A172 (cell line): ENCODE measurements at regions not wholly inside any gene's neighbourhood (a gene's known extent, or its start where the extent isn't known, plus 50 kb on each side); places are given as distances from the start of the nearest gene placed in this dataset.

Experiments
- DNase-seq: peaks from one replicate; pipeline ENCODE4 v3.0.0-alpha.2; 2015; ENCODE audit warnings: low spot score

GRCh38 chr10:3995302-3996210 is 210.5 kb upstream of the KLF6 start:
- DNase-seq, result peak; percentile 17

DNA sequence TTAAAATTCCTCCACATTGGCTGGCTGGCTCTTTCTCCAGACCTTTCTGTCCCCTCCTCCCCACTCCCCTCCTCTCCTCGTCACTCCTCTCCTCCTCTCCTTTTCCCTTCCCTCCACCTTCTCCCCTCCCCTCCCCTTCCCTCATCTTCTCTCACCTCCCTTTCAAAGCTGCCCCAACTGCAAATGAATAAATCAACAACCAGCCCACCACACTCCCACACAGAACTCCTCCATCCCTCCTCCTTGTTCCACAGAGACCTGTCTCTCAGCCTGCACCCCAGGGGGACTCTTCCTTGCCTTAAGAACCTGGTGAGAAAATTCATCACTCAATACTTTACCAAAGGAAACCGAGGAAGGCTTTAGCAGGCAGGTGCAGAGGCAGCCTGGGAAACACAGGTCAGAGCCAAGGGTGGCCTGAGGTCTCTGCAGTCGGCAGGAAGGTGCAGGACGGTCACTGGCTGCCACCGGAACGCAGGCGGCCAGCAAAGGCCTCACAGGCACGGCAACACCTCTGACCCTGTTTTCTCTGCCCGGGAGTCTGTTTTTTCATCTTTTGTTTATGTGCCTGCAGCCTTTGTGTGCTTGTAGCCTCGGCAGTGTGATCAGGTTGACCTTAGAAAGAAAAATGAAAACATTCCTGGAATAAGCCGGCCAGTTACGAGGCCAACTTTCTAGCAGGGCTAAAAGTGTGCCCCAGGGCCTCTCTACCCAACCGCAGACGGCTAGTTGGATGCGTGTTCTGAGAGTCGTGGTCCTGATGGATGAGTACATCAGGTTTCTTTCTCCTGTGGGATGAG is 207.6 kb upstream of the KLF6 start:
- no peak for DNase-seq

- no peak for DNase-seq
Measured at GRCh38 chr10:3990307-3990706, 205.3 kb upstream of the KLF6 start.

DNA sequence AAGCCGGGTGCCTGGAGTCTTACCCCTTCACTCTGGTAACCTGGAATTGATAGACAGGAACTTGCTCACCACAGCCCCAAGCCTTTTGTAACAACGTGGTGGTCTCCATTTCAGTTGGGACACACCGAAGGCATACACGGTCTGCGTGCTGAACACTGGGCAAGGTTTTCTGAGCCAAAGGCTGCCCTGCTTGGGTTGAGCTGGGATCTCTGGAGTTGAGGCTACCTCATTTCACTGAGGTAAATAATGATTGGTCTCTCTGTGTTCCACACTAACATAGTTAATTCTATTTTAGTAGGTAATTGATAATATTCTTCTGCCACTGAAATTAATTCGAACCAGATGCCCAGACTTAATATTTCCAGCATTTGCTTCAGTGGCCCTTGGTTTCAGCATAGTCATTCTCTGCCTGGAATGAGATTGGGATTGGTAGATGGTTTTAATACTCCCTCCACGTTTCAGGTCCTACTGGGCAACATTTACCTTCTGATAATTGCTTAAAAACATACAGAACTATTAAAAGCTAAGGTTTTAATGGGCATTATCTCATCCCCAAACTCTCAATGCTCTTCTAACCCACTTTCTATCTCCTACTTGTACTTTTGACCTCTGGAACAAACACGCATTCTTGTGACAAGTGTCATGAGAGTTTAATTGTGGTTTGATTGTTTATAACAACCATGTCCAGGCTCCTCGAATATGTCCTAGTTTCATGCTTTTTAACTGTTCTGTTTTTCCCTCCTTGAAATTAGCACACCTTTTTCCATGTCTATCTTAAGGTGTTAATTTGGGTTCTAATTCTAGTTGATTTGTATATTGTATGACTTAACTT is 202.3 kb upstream of the KLF6 start:
- peak; percentile 13 for DNase-seq

DNA sequence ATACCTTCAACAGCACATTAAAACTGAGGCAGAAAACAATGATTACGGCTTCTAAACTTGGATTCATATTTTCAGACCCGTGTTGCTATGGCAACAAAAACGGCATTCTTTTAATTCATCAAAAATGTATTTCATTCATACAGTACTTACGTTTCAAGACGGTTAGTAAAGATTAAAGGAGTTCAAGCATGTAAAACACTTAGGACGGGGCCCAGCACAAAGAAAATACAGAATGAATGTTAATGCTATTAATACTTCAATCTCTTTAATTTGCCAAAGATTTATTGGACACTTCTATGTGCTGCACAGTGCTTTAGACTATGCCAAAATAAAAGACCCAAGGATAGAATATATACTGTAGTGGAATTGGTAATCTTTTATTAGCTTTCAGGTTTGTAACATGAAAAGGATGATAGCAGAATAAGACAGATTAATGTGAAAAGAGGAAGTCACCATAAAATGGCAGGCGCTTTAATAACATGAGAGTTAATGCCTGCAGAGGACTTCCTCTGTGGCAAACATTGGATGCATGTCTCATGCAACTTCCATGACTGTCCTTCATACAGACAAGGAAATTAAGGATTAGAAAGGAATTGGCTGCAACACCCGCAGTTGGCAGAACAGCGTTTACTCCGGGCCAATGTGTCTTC is 201.6 kb upstream of the KLF6 start:
- no peak for DNase-seq

DNA sequence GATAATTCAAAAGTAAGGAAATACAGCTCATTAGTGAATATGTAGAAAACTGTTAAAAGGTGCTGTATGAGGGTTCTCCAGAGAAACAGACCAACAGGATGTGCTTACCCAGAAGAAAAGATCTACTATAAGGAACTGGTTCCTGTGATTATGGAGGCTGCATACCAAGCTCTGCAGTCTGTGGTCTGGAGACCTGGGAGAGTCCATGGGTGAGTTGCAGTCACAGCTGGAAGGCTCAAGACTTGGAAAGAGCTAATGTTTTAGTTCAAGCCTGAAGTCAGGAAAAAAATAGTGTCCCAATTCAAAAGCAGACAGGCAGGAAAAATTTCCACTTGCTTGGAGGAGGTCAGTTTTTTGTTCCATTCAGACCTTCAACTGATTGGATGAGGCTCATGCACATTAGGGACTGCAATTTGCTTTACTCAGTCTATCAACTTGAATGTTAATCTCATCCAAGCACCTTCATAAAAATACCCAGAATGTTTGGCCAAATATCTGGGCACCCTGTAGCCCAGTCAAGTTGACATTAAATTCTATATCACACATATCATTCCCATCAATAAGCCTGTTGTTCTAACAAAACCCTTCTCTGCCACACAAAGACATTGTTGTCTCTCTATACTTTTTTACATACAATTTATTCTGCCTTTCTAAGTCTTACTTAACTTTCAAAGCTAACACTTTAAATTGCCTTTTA is 197.9 kb upstream of the KLF6 start:
- DNase-seq, result no peak

GRCh38 chr10:3981300-3981699 is 196.3 kb upstream of the KLF6 start:
- DNase-seq, result no peak

DNA sequence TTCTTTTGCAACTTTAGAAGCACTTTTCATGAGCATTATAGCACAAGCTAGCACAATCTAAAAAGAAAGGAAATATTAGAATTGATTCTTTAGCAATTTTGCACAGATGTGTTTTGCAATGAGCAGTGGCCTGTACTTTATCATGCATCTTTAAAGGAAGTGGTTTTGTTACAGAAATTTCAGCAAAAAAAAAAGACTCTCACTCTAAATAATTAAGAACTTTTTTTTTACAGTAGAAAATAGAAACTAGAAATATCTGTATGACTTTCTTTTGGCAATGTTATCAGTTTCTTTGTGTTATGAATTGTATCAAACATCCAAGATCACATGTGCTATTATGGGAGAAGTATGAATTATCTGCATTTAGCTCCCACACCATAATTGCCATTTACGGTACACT is 195.7 kb upstream of the KLF6 start:
- DNase-seq, result no peak

DNA sequence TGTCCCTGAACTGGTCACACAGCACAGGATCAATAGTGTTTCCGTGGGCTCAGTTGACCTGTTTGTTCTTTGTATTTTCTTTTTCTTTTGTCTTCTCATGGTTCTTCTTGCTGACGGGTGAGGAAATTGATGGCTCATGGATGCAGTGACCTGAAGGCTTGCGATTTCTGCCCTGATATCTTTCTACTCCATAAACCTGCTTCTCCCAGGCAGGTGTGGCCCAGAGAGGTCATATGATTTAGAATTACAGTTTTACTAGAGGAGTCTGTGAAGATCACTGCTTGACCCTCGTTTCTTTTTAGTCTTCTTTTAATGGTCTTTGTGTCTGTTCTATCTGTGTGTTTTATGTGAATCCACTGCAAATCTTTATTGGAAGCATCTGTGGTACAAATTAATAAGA is 195.1 kb upstream of the KLF6 start:
- DNase-seq, result no peak

- DNase-seq, result peak; percentile 40
Measured at GRCh38 chr10:3978761-3979160, 193.8 kb upstream of the KLF6 start.

DNA sequence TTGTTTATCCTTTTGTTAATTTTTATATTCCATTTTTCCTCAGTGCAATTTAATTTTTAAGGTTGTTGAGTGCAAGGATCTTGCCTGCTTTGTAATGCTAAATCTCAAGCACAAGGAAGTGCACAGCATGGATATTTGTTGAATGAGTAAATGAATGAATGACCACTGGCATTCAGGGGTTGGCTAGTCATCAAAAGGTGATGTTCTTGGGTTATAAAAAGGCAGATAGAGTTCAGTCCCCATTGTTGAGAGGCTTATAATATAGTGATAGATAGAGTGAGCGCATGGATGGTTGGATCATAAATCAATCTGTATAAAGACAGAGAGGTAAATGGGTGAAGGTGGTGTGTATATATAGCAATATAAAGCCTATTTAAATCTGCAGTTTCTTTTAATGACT is 193.2 kb upstream of the KLF6 start:
- DNase-seq, result peak; percentile 39

DNA sequence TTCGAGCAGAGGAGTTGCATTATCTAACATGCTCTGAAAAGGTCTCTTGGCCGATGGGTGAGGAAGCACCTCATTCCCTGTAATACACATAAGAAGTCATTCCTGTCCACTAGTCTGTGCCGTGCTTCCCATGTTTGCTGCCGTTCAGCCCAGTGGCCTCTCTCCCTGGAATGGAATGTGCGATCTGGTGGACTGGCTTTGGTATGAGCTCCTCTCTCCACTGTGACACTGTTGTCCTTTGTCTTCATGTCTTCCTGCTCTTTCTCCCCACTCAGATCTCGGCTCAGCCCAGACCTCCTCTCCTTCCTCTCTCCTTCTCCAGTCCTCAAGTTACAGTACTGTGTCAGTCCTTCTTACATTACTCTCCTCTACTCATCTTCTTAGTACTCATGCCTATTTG is 192.8 kb upstream of the KLF6 start:
- no peak for DNase-seq

- no peak for DNase-seq
Measured at GRCh38 chr10:3976718-3977117, 191.7 kb upstream of the KLF6 start.

DNA sequence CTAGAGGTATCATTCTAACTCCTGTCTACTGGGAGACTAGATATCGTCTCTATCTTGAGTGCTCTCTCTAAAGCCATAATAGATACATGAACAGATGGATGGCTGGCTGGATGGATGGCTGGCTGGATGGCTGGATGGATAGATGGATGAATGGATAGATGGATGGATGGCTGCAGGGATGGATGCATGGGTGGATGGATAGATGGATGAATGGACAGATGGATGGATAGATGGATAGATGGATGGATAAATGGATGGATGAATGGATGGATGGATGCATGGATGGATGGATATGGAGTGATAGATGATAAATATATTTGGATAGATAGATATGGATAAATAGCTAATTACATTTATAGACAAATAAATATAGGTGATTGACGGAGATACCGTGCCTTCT is 191.2 kb upstream of the KLF6 start:
- no peak for DNase-seq

- no peak for DNase-seq
Measured at GRCh38 chr10:3975016-3975415, 190.0 kb upstream of the KLF6 start.

DNA sequence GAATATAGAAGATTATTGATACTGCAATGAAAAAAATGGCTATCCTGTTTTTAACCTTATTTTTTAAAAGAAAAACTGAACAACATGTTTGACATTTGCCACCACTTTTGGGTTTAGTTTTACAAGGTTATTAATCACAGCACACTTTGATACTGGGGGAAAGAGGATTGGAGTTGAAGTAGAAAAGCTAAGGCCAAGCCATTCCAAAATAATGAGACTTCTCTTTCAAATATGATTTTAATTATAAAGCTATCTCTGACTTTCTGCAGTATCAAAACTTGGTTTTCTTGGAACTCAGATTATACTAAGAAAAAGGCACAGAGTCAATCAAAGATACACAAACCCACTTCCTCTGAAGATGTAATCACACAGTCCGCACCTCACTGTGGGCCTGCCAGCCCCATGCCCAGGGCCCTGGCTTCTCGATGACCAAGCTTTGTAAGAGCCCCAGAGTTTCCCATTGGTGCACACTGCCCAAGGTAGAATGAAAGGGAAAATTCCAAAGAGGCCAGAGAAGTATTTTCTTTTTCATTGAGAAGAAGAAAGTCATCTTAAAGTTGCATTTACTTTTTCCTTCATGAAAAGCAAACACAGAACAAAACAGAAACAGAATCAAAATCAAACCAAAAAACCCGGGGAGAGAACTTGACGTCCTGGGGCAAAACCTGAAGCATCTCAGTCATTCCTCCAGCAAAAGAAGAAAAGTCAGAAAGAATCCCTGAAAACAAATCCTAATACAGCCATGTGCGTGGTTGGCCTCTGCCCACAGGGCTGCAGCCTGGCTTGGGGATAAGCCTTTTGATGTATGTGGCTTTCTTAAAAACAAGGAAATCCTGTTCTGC is 187.7 kb upstream of the KLF6 start:
- DNase-seq, result no peak

GRCh38 chr10:3971713-3972112 is 186.7 kb upstream of the KLF6 start:
- DNase-seq, result no peak

DNA sequence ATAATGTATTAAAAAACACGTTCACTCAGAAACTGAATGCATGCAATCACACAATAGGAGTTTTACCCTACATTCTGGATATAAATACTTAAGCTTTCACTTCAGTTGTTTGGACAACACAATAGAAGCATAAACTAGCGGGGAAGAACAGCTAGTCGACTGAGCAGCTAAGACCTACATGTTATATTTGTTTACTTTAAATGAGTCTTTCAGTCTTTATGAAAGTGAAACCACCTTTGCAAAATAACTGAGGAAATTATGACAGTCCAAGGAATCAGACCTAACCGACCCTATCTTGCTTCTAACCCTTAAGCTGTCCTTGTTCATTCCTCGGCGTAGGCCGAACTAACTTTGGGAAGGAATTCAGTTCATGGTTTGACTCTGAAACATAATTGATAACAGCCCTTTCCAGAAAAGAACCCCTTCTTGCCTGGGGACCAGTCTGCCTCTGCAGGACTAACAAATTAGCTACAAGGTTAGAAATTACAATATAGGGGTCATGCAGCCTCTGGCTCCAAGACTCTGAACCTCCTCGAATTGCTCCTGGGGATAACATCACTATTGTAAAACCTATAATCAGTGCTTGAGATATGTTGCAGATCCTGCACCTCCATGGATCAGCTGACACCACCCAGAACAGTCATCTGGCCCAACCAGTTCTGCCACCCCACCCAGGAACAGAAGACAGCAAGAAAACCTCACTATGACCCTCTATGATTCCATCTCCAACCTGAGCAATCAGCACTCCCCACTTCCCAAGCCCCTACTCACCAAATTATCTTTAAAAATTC is 185.1 kb upstream of the KLF6 start:
- no peak for DNase-seq

DNA sequence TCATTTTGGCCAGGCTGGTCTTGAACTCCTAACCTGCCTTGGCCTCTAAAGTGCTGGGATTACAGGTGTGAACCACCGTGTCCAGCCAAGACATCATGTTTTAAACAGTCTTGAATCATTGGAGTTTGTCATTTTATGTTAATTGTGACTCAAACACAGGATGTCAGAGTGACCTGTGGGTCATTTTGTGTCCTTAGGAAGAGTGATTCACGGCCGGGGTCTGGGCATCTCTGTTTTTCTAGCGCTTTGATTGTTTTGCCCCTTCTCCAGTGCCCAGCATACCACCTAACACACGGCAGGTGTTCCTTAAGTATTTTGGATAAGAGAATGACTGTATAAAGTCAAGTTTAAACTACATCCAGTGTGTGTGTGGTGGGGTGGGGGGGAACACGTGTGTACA is 183.7 kb upstream of the KLF6 start:
- DNase-seq, result no peak
